ENCODE measurements at regions not wholly inside any gene's neighbourhood (a gene's known extent, or its start where the extent isn't known, plus 50 kb on each side); places are given as distances from the start of the nearest gene placed in this dataset.

DNA sequence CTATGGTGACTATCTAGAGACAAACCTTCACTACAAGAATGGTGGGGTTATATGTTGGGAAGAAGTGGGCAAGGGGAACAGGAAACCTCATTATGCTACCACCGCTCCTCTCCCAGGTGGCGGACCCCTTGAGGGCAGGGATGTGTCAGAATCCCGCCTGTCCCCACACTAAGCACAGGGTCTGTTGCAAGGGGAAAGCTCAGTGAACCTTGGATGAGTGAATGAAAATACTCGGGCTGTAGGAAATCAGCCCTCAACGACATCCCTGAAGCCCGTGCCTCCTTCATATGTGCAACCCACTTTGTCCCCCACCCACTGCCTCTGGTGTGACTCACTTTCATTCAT, 68.2 kb upstream of the AMPD3 start:
- TF ChIP-seq, protein P1, sequence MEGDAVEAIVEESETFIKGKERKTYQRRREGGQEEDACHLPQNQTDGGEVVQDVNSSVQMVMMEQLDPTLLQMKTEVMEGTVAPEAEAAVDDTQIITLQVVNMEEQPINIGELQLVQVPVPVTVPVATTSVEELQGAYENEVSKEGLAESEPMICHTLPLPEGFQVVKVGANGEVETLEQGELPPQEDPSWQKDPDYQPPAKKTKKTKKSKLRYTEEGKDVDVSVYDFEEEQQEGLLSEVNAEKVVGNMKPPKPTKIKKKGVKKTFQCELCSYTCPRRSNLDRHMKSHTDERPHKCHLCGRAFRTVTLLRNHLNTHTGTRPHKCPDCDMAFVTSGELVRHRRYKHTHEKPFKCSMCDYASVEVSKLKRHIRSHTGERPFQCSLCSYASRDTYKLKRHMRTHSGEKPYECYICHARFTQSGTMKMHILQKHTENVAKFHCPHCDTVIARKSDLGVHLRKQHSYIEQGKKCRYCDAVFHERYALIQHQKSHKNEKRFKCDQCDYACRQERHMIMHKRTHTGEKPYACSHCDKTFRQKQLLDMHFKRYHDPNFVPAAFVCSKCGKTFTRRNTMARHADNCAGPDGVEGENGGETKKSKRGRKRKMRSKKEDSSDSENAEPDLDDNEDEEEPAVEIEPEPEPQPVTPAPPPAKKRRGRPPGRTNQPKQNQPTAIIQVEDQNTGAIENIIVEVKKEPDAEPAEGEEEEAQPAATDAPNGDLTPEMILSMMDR (IDR thresholded peaks at IDR 0.05), result no peak
- TF ChIP-seq POLR2A (IDR thresholded peaks at IDR 0.05), result no peak
